Epithelial cell of proximal tubule (primary cell): ENCODE measurements at regions not wholly inside any gene's neighbourhood (a gene's known extent, or its start where the extent isn't known, plus 50 kb on each side); places are given as distances from the start of the nearest gene placed in this dataset.

Source experiments
- DNase-seq: peaks from one replicate; pipeline ENCODE4 v3.0.0-alpha.2; 2011; ENCODE audit warnings: low read depth
- H3K4me3 ChIP-seq: 2 replicates; pipeline ENCODE4 v1.5.1; 2011; ENCODE audit warnings: low read depth, mild to moderate bottlenecking, low read length
- TF ChIP-seq, protein P1 (sequence below): conservative IDR thresholded peaks from 2 replicates; pipeline ENCODE4 v1.5.1; 2012; ENCODE audit warnings: low read depth, mild to moderate bottlenecking, low read length

GRCh38 chr7:46932306-46932675, 649.6 kb downstream of the TNS3 start:
- TF ChIP-seq, protein P1, sequence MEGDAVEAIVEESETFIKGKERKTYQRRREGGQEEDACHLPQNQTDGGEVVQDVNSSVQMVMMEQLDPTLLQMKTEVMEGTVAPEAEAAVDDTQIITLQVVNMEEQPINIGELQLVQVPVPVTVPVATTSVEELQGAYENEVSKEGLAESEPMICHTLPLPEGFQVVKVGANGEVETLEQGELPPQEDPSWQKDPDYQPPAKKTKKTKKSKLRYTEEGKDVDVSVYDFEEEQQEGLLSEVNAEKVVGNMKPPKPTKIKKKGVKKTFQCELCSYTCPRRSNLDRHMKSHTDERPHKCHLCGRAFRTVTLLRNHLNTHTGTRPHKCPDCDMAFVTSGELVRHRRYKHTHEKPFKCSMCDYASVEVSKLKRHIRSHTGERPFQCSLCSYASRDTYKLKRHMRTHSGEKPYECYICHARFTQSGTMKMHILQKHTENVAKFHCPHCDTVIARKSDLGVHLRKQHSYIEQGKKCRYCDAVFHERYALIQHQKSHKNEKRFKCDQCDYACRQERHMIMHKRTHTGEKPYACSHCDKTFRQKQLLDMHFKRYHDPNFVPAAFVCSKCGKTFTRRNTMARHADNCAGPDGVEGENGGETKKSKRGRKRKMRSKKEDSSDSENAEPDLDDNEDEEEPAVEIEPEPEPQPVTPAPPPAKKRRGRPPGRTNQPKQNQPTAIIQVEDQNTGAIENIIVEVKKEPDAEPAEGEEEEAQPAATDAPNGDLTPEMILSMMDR, result no peak
- DNase-seq, result no peak
- H3K4me3 ChIP-seq, result no peak overlapping the region

- TF ChIP-seq, protein P1, result no peak
- H3K4me3 ChIP-seq, result no peak overlapping the region
- peak; percentile 86 for DNase-seq
Measured at GRCh38 chr7:46930366-46930765, 651.5 kb downstream of the TNS3 start.

GRCh38 chr7:46929359-46929758, 652.6 kb downstream of the TNS3 start:
- TF ChIP-seq, protein P1, result no peak
- no peak overlapping the region for H3K4me3 ChIP-seq
- no peak for DNase-seq

GRCh38 chr7:46928719-46929118, 653.2 kb downstream of the TNS3 start:
- TF ChIP-seq, protein P1, result no peak
- no peak for DNase-seq

DNA sequence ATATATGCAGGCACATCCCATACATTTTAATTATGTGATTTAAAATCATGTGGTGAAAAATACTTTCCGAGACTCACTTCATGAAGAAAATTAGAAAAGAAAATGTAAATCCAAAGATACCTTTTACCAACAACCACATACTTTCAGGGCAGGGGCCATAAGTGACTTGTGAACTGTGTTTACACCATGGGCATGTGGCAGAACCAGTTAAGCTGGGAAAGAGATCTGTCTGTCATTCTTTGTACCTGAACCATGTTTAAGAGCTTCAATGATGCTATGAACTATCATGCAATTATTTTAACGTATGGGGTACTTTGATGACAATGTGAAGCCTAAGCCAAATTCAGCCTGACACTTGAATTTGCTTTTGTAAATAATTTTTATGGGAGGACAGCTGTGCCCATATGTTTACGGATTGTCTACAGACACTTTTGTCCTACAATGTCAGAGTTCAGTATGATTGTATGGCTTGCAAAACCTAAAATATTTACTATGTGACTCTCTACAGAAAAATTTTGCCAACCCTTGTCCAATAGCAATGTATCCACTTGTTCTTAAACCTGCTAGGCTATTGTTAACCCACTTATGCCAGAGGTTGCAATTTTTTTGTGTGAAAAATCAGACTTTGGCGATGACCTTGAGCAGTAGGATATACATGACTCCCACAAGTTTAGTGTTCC, 654.6 kb downstream of the TNS3 start:
- DNase-seq, result no peak
- TF ChIP-seq, protein P1, result no peak
- H3K4me3 ChIP-seq, result no peak overlapping the region

More at GRCh38 chr7:46928719-46929118, 653.2 kb downstream of the TNS3 start:
- no peak overlapping the region for H3K4me3 ChIP-seq

GRCh38 chr7:46916581-46916980, 665.3 kb downstream of the TNS3 start:
- TF ChIP-seq, protein P1, result no peak
- DNase-seq, result no peak
- no peak overlapping the region for H3K4me3 ChIP-seq

- no peak overlapping the region for H3K4me3 ChIP-seq
- TF ChIP-seq, protein P1, result no peak
- no peak for DNase-seq
Measured at GRCh38 chr7:46912692-46913091, 669.2 kb downstream of the TNS3 start.
